Suprapubic skin (tissue), 4 donors: ENCODE measurements at regions not wholly inside any gene's neighbourhood (a gene's known extent, or its start where the extent isn't known, plus 50 kb on each side); places are given as distances from the start of the nearest gene placed in this dataset.

Experiments
- EP300 ChIP-seq: sonication (generic); formaldehyde crosslinking; IDR thresholded peaks from one replicate; pipeline ENCODE4 v1.6.1; 2017; ENCODE audit warnings: antibody characterized with exemption
- POLR2AphosphoS5 ChIP-seq, 3 donors: sonication (generic); formaldehyde crosslinking; IDR thresholded peaks; one replicate each; pipeline ENCODE4 v1.6.1; 2017; ENCODE audit warnings: antibody characterized with exemption in 3 of 3

GRCh38 chr2:176424746-176425145, 155.5 kb downstream of the MTX2 start:
- no peak for TF ChIP-seq POLR2AphosphoS5 (IDR thresholded peaks at IDR 0.05)
- TF ChIP-seq EP300 = no peak
